Breast epithelium (tissue), 4 donors: ENCODE measurements at regions not wholly inside any gene's neighbourhood (a gene's known extent, or its start where the extent isn't known, plus 50 kb on each side); places are given as distances from the start of the nearest gene placed in this dataset.

Experiments used
- DNase-seq, 2 donors: peaks; one replicate each; pipeline ENCODE4 v3.0.0-alpha.2; 2019; ENCODE audit warnings: low spot score in 2 of 2
- H3K27ac ChIP-seq, 2 donors: fragments of 200-600 bp; sonication (generic) in 1 of 2; one replicate each; pipeline ENCODE4 v1.5.1; 2016 to 2019; ENCODE audit warnings: mild to moderate bottlenecking in 1 of 2
- H3K27me3 ChIP-seq, 2 donors: fragments of 200-600 bp; sonication (generic) in 1 of 2; one replicate each; pipeline versions ENCODE4 v1.5.1 to v1.6.0; 2017 to 2019; ENCODE audit warnings: control low read depth in 1 of 2, mild to moderate bottlenecking in 1 of 2
- H3K36me3 ChIP-seq: fragments of 200-600 bp; one replicate; pipeline ENCODE4 v1.5.1; 2019
- H3K4me1 ChIP-seq, 2 donors: fragments of 200-600 bp; sonication (generic); one replicate each; pipeline ENCODE4 v1.5.1; 2016 to 2019; ENCODE audit warnings: control low read depth in 1 of 2
- H3K4me3 ChIP-seq, 3 donors: fragments of 200-600 bp; sonication (generic); 1 replicate in 2 of 3; 2 replicates in 1 of 3; pipeline ENCODE4 v1.5.1; 2016 to 2019; ENCODE audit warnings: mild to moderate bottlenecking in 3 of 3, moderate library complexity in 2 of 3
- H3K9me3 ChIP-seq, 2 donors: fragments of 200-600 bp; sonication (generic) in 1 of 2; one replicate each; pipeline ENCODE4 v1.5.1; 2016 to 2019; ENCODE audit warnings: control low read depth in 1 of 2
- POLR2A ChIP-seq: fragments of 450-650 bp; IDR thresholded peaks from one replicate; pipeline ENCODE4 v1.6.1; 2016; ENCODE audit warnings: antibody characterized with exemption, mild to moderate bottlenecking, moderate library complexity
- POLR2AphosphoS5 ChIP-seq, 3 donors: sonication (generic); formaldehyde crosslinking; IDR thresholded peaks; one replicate each; pipeline ENCODE4 v1.6.1; 2017; ENCODE audit warnings: antibody characterized with exemption in 3 of 3
- intact Hi-C: fragments of 100-400 bp; cut with DNase I; formaldehyde crosslinking; loops from one replicate; pipeline ENCODE4 v1.15.1; 2023; ENCODE audit warnings: low total_unique reads
- TF ChIP-seq, protein P1 (sequence below), 3 donors: fragments of 450-650 bp; IDR thresholded peaks; one replicate each; pipeline ENCODE4 v1.5.1; 2016 to 2017; ENCODE audit warnings: antibody characterized with exemption in 3 of 3, mild to moderate bottlenecking in 3 of 3, moderate library complexity in 3 of 3

DNA sequence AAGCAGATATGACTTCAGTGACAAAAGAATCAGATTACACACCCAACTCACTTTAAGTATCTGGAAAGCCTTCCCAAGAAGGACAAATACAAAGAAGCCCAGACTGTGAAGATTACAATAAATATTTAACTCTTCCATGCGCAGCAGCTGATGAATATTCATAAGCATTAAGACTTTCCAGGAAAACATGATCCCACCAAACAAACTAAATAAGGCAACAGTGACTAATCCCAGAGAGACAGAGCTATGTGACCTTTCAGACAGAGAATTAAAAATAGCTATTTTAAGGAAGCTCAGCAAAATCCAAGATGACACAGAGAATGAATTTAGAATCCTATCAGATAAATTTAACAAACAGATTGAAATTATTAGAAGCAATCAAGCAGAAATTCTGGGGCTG is 108.2 kb upstream of the UBE2E3 start:
- no peaks in the 10 kb centered on the region for H3K9me3 ChIP-seq
- no peak overlapping the region for H3K4me3 ChIP-seq
- DNase-seq: no peak
- no peaks in the 10 kb centered on the region for H3K4me1 ChIP-seq
- no peak for TF ChIP-seq POLR2A
- TF ChIP-seq, protein P1, sequence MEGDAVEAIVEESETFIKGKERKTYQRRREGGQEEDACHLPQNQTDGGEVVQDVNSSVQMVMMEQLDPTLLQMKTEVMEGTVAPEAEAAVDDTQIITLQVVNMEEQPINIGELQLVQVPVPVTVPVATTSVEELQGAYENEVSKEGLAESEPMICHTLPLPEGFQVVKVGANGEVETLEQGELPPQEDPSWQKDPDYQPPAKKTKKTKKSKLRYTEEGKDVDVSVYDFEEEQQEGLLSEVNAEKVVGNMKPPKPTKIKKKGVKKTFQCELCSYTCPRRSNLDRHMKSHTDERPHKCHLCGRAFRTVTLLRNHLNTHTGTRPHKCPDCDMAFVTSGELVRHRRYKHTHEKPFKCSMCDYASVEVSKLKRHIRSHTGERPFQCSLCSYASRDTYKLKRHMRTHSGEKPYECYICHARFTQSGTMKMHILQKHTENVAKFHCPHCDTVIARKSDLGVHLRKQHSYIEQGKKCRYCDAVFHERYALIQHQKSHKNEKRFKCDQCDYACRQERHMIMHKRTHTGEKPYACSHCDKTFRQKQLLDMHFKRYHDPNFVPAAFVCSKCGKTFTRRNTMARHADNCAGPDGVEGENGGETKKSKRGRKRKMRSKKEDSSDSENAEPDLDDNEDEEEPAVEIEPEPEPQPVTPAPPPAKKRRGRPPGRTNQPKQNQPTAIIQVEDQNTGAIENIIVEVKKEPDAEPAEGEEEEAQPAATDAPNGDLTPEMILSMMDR (IDR thresholded peaks at IDR 0.05): no peak
- TF ChIP-seq POLR2AphosphoS5 (IDR thresholded peaks at IDR 0.05): no peak
- intact Hi-C loops: no loop called here
- H3K27me3 ChIP-seq: no peaks in the 10 kb centered on the region
- H3K36me3 ChIP-seq: no peaks in the 10 kb centered on the region
- H3K27ac ChIP-seq: no peak overlapping the region

DNA sequence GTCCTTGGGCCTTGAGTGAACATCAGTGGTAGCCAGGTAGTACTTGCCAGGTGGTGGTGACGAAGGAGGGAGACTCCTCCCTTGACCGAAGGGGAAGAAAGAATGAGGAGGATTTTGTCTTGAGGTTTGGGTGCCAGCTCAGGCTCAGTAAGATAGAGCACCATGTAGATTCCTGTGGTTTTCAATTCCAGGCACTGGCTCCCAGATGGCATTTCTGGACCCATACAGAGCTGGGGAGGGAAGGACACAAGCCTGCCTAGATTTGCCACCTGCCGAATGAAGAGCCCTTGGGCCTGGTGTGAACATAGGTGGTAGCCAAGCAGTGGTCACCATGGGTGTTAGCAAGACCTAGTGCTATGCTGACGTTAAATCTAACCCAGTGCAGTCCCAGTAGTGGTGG is 108.8 kb upstream of the UBE2E3 start:
- Histone ChIP-seq H3K27me3 (no peaks in the 10 kb centered on the region), H3K4me1 (no peaks in the 10 kb centered on the region), H3K27ac (no peak overlapping the region), H3K4me3 (no peak overlapping the region), H3K36me3 (no peaks in the 10 kb centered on the region), H3K9me3 (no peaks in the 10 kb centered on the region)
- intact Hi-C loops: no loop called here
- DNase-seq: no peak
- TF ChIP-seq, protein P1 (IDR thresholded peaks at IDR 0.05): no peak
- no peak for TF ChIP-seq POLR2A
- no peak for TF ChIP-seq POLR2AphosphoS5 (IDR thresholded peaks at IDR 0.05)

DNA sequence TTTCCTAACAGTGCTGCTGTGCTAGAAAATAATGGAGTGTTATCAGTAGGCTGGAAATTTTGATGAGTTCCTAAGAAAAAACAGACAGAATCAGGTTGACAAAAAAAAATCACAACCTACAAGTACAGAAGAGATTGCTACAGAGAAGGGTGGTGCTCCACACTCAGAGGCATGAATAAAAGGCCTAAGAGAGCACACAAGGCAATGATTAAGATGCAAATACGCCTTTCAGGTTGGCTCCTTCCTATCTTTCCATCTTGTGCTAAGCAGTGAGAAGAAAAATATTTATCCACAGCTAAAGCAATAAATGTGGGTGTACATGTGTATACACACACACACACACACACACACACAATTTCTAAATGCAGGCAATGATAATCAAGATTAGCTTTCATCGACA is 130.6 kb upstream of the UBE2E3 start:
- no peak for DNase-seq
- TF ChIP-seq, protein P1 (IDR thresholded peaks at IDR 0.05): no peak
- TF ChIP-seq POLR2AphosphoS5 (IDR thresholded peaks at IDR 0.05): no peak
- no peak for TF ChIP-seq POLR2A
- no peaks in the 10 kb centered on the region for H3K27me3 ChIP-seq
- intact Hi-C loops: no loop called here
- H3K9me3 ChIP-seq: no peaks in the 10 kb centered on the region
- H3K27ac ChIP-seq: no peak overlapping the region
- no peaks in the 10 kb centered on the region for H3K36me3 ChIP-seq
- H3K4me1 ChIP-seq: no peaks in the 10 kb centered on the region
- H3K4me3 ChIP-seq: no peak overlapping the region

DNA sequence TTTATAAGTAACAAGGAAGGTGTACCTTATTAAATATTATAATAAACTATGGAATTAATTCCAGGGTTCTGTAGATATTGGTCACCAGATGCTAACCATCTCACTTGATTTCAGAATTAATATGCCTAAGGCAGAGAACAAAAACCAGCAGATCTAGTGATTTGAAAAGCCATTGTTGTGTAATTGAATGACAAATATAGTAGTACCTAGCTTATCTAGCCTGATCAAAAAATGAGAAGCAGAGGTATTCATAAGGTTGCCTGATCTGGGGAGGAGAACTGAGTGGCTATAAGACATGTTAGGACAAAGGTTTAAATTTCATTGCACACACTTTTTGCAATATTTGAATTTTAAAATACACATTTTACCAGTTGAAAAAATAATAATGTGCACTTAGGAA is 132.0 kb upstream of the UBE2E3 start:
- H3K36me3 ChIP-seq: no peaks in the 10 kb centered on the region
- TF ChIP-seq POLR2AphosphoS5 (IDR thresholded peaks at IDR 0.05) (no peak), POLR2A (no peak)
- TF ChIP-seq, protein P1 (IDR thresholded peaks at IDR 0.05): no peak
- no peaks in the 10 kb centered on the region for H3K27me3 ChIP-seq
- intact Hi-C loops: no loop called here
- H3K4me3 ChIP-seq: no peak overlapping the region
- H3K4me1 ChIP-seq: no peaks in the 10 kb centered on the region
- no peak overlapping the region for H3K27ac ChIP-seq
- no peak for DNase-seq
- H3K9me3 ChIP-seq: no peaks in the 10 kb centered on the region

DNA sequence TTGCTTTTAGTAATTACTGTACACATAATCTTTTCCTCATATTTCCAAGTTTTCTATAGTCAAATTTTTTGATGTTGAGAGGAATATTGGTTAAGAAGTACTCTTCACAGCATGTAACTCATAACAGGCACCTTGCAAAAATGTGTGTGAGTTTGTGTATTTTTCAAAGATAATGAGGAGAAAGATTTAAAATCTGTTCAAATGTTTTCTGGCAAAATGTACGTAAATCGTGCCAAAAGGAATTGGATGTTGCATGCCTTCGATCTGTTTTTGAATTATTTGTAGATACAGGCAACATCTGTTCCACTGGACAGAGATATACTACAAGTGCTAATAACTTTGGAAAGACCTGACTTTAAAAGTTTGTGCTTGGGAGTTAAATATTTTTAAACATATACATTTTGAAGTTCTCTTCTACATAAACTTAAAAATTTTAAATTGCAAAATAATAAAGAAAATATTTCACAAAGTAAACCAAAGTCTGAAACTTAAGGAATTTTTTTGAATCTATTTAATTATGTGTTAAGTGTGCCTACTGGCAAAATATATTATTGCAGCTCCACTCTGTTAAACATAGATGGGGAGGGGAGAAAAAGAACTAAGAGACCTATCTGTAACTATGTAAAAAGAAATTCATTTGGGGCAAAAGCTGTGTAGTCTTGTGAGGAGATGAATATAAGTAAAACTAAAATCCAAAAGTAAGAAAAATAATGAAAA is 133.5 kb upstream of the UBE2E3 start:
- Histone ChIP-seq H3K27ac (no peak overlapping the region), H3K9me3 (no peaks in the 10 kb centered on the region), H3K27me3 (no peaks in the 10 kb centered on the region), H3K36me3 (no peaks in the 10 kb centered on the region), H3K4me1 (no peaks in the 10 kb centered on the region), H3K4me3 (no peak overlapping the region)
- intact Hi-C loops: no loop called here
- no peak for DNase-seq
- TF ChIP-seq POLR2A: no peak
- TF ChIP-seq, protein P1 (IDR thresholded peaks at IDR 0.05): no peak
- TF ChIP-seq POLR2AphosphoS5 (IDR thresholded peaks at IDR 0.05): no peak
